ENCODE measurements at regions not wholly inside any gene's neighbourhood (a gene's known extent, or its start where the extent isn't known, plus 50 kb on each side); places are given as distances from the start of the nearest gene placed in this dataset.
A peak's percentile ranks its signal among the peaks of the same experiment; 100 is the strongest.

DNA sequence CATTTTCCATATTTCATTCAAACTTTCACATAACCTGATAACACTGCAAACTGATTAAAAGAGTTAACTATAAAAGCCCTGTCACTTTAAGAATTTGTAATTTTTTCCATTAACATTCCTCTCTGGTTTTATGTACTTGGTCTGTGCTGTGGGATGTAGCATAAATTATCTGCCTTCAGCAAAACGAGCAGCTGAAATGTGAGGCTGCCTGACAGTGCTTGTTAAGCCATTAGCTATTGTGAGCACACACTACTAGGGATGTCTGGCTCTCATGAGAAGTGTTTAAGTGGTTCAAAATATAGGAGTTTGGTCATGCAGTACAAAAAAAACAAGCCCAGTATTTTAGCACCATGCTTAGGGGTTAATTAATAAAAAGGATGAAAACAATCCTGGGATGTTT lies 63.0 kb downstream of the HOXA1 start:
- Histone ChIP-seq H3K27me3 (ENCODE audit: insufficient read depth, poor library complexity, severe bottlenecking) (no peaks in the 10 kb centered on the region), H3K27ac (replicated peaks) (no peak overlapping the region), H3K4me3 (replicated peaks; ENCODE audit: insufficient read depth, low read length) (no peak overlapping the region)
- TF ChIP-seq GABPA (IDR thresholded peaks at IDR 0.05; ENCODE audit: low read depth), result no peak
- TF ChIP-seq, protein P1, sequence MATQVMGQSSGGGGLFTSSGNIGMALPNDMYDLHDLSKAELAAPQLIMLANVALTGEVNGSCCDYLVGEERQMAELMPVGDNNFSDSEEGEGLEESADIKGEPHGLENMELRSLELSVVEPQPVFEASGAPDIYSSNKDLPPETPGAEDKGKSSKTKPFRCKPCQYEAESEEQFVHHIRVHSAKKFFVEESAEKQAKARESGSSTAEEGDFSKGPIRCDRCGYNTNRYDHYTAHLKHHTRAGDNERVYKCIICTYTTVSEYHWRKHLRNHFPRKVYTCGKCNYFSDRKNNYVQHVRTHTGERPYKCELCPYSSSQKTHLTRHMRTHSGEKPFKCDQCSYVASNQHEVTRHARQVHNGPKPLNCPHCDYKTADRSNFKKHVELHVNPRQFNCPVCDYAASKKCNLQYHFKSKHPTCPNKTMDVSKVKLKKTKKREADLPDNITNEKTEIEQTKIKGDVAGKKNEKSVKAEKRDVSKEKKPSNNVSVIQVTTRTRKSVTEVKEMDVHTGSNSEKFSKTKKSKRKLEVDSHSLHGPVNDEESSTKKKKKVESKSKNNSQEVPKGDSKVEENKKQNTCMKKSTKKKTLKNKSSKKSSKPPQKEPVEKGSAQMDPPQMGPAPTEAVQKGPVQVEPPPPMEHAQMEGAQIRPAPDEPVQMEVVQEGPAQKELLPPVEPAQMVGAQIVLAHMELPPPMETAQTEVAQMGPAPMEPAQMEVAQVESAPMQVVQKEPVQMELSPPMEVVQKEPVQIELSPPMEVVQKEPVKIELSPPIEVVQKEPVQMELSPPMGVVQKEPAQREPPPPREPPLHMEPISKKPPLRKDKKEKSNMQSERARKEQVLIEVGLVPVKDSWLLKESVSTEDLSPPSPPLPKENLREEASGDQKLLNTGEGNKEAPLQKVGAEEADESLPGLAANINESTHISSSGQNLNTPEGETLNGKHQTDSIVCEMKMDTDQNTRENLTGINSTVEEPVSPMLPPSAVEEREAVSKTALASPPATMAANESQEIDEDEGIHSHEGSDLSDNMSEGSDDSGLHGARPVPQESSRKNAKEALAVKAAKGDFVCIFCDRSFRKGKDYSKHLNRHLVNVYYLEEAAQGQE (IDR thresholded peaks at IDR 0.05; ENCODE audit: insufficient replicate concordance, low read depth), result no peak
- TF ChIP-seq SPI1 (IDR thresholded peaks at IDR 0.05; ENCODE audit: borderline replicate concordance, low read depth), result no peak
- TF ChIP-seq, protein P2, sequence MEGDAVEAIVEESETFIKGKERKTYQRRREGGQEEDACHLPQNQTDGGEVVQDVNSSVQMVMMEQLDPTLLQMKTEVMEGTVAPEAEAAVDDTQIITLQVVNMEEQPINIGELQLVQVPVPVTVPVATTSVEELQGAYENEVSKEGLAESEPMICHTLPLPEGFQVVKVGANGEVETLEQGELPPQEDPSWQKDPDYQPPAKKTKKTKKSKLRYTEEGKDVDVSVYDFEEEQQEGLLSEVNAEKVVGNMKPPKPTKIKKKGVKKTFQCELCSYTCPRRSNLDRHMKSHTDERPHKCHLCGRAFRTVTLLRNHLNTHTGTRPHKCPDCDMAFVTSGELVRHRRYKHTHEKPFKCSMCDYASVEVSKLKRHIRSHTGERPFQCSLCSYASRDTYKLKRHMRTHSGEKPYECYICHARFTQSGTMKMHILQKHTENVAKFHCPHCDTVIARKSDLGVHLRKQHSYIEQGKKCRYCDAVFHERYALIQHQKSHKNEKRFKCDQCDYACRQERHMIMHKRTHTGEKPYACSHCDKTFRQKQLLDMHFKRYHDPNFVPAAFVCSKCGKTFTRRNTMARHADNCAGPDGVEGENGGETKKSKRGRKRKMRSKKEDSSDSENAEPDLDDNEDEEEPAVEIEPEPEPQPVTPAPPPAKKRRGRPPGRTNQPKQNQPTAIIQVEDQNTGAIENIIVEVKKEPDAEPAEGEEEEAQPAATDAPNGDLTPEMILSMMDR (IDR thresholded peaks at IDR 0.05; ENCODE audit: insufficient read depth, low read length), result no peak
- no peak for TF ChIP-seq POLR2AphosphoS5 (IDR thresholded peaks at IDR 0.05; ENCODE audit: low read depth)
- DNase-seq (ENCODE audit: low read depth in 1 of 2, low spot score in 1 of 2), result no peak

DNA sequence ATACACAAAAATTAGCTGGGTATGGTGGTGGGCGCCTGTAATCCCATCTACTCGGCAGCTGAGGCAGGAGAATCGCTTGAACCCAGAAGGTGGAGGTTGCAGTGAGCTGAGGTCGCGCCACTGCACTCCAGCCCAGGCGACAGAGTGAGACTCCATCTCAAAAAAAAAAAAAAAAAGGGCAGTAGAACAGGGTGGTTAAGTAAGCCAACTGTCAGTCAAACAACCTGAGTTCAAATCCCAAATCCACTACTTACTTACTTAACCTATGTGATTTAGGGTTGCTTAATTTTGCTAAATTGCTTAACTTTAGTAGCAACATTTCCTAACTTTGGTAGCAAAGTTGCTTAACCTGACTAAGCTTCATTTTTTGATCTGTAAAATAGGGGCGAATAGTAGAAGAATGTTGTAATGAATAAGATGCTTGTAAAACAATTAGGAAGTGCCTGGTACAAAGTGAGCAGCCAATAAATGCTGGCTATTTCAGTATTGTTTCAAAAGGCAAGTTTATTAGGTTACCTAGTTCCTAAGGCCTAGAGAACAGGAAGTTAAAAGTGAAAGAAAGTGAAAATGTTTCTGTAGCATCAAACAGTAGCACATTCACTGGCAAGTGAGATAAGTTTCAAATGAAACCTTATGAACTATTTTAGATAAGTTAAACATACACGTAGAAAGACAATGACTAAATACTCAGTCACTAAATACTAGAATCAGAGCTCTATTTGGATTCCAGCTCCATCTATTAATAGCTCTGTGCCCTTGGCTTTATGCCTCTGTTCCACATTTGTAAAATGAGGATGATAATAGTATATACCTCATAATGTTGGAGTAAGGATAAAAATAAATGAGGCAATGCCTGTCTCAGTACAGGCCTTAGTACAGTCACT lies 64.3 kb downstream of the HOXA1 start:
- DNase-seq (ENCODE audit: low read depth in 1 of 2, low spot score in 1 of 2), result peak; percentile 36 to 84
- peak overlapping the region; percentile 35; the same call in 1 of the 2 replicates for H3K27ac ChIP-seq (replicated peaks)
- no peak overlapping the region for H3K4me3 ChIP-seq (replicated peaks; ENCODE audit: insufficient read depth, low read length)
- H3K27me3 ChIP-seq (ENCODE audit: insufficient read depth, poor library complexity, severe bottlenecking), result no peaks in the 10 kb centered on the region
- peak; percentile 48; the same call in 1 of the 2 replicates for TF ChIP-seq SPI1 (IDR thresholded peaks at IDR 0.05; ENCODE audit: borderline replicate concordance, low read depth)
- TF ChIP-seq POLR2AphosphoS5 (IDR thresholded peaks at IDR 0.05; ENCODE audit: low read depth), result no peak
- TF ChIP-seq, protein P2 (IDR thresholded peaks at IDR 0.05; ENCODE audit: insufficient read depth, low read length), result no peak

DNA sequence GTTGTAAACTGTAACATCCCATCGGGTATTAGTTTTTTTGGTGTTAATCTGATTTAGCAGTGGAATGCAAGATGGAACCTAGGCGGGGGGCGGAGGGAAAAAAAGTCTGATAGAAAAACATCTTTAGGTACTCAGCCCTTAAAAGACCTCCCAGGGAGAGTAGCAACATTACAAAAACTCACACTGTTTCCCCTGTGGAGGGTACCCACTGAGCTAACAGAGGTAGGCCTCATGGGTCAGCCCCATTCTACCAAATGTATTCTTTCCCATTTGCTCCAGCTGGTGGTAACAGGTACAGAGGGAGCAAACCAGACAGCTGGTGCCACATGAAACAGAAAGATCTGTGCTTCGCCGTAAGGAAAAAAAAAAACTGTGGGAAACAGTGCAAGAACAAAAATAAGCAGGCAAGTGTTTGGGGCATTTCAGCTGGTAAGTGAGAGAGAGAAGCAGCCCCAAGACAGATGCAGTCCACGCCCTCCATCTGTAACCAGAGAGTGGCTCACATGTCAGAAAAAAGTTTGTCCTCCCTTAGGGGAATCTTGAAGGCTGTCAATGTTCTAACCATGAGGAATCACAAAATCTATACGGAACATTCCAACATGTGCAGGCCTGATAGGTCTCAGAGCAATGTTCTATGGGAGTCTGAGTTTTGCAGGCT lies 65.3 kb downstream of the HOXA1 start:
- H3K27me3 ChIP-seq (ENCODE audit: insufficient read depth, poor library complexity, severe bottlenecking), result no peaks in the 10 kb centered on the region
- TF ChIP-seq, protein P2 (IDR thresholded peaks at IDR 0.05; ENCODE audit: insufficient read depth, low read length), result no peak
- TF ChIP-seq, protein P1 (IDR thresholded peaks at IDR 0.05; ENCODE audit: insufficient replicate concordance, low read depth), result no peak
- no peak for TF ChIP-seq SPI1 (IDR thresholded peaks at IDR 0.05; ENCODE audit: borderline replicate concordance, low read depth)
- TF ChIP-seq POLR2AphosphoS5 (IDR thresholded peaks at IDR 0.05; ENCODE audit: low read depth), result no peak
- TF ChIP-seq GABPA (IDR thresholded peaks at IDR 0.05; ENCODE audit: low read depth), result no peak
- H3K4me3 ChIP-seq (replicated peaks; ENCODE audit: insufficient read depth, low read length), result no peak overlapping the region
- no peak overlapping the region for H3K27ac ChIP-seq (replicated peaks)
- no peak for DNase-seq (ENCODE audit: low read depth in 1 of 2, low spot score in 1 of 2)

Data from HL-60 (cell line).